HL-60 (cell line): ENCODE measurements at regions not wholly inside any gene's neighbourhood (a gene's known extent, or its start where the extent isn't known, plus 50 kb on each side); places are given as distances from the start of the nearest gene placed in this dataset.

ENCODE experiments used
- GABPA ChIP-seq: IDR thresholded peaks from 2 replicates; pipeline ENCODE4 v1.6.1; 2012; ENCODE audit warnings: low read depth
- POLR2AphosphoS5 ChIP-seq: IDR thresholded peaks from 2 replicates; pipeline ENCODE4 v1.6.1; 2012; ENCODE audit warnings: low read depth
- REST ChIP-seq: IDR thresholded peaks from 2 replicates; pipeline ENCODE4 v1.6.1; 2012; ENCODE audit warnings: low read depth; ENCODE audit not compliant: insufficient replicate concordance
- TF ChIP-seq, protein P1 (sequence below): IDR thresholded peaks from one replicate; pipeline ENCODE4 v1.5.1; 2011; ENCODE audit warnings: low read length, control low read depth, inconsistent platforms; ENCODE audit not compliant: insufficient read depth

DNA sequence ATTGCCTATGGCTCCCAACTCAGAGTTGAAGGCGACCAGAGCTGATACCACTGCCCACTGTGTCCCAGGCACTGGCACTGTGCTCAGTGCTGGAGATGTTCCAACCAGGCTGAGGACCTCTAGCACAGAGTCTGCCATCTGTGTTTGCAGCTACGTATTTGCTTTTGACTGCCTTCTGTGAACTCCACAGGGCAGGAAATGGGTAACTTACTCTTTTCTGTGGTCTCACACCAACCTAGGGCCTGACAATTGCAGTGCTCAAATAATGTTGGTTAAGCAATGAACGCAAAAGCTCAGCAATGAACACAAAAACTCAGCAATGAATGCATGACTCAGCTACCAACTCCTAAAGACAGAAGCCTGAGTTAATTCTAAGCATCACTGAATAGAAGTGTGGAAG, 202.8 kb downstream of the NUAK1 start:
- TF ChIP-seq, protein P1, sequence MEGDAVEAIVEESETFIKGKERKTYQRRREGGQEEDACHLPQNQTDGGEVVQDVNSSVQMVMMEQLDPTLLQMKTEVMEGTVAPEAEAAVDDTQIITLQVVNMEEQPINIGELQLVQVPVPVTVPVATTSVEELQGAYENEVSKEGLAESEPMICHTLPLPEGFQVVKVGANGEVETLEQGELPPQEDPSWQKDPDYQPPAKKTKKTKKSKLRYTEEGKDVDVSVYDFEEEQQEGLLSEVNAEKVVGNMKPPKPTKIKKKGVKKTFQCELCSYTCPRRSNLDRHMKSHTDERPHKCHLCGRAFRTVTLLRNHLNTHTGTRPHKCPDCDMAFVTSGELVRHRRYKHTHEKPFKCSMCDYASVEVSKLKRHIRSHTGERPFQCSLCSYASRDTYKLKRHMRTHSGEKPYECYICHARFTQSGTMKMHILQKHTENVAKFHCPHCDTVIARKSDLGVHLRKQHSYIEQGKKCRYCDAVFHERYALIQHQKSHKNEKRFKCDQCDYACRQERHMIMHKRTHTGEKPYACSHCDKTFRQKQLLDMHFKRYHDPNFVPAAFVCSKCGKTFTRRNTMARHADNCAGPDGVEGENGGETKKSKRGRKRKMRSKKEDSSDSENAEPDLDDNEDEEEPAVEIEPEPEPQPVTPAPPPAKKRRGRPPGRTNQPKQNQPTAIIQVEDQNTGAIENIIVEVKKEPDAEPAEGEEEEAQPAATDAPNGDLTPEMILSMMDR: no peak
- TF ChIP-seq POLR2AphosphoS5 (no peak), GABPA (no peak), REST (no peak)
